ENCODE measurements at regions not wholly inside any gene's neighbourhood (a gene's known extent, or its start where the extent isn't known, plus 50 kb on each side); places are given as distances from the start of the nearest gene placed in this dataset.

- TF ChIP-seq ZBTB11 (CRISPR knock-in tag; IDR thresholded peaks at IDR 0.05), result peak; percentile 68
- no peak for TF ChIP-seq TARDBP (IDR thresholded peaks at IDR 0.05; ENCODE audit: borderline replicate concordance)
- TF ChIP-seq SREBF1 (IDR thresholded peaks at IDR 0.05; ENCODE audit: low read length), result no peak
- no peak for TF ChIP-seq CBX3 (IDR thresholded peaks at IDR 0.05; ENCODE audit: borderline replicate concordance, low read depth)
- no peak for TF ChIP-seq NR2C2 (IDR thresholded peaks at IDR 0.05; ENCODE audit: borderline replicate concordance, control insufficient read depth, insufficient read length, low read depth)
- TF ChIP-seq SPI1 (IDR thresholded peaks at IDR 0.05; ENCODE audit: borderline replicate concordance, insufficient read depth, low read depth, low read length), result peak; percentile 38; the same call in 1 of the 2 replicates
- no peak for TF ChIP-seq ZNF24 (IDR thresholded peaks at IDR 0.05)
- peak; percentile 76 for TF ChIP-seq IKZF1 (conservative IDR thresholded peaks at IDR 0.05)
- no peak for TF ChIP-seq SIX5 (IDR thresholded peaks at IDR 0.05; ENCODE audit: low read depth, low read length, severe bottlenecking)
- peak; percentile 70; the same call in 1 of the 2 replicates for TF ChIP-seq NBN (IDR thresholded peaks at IDR 0.05)
- TF ChIP-seq ZBTB33 (IDR thresholded peaks at IDR 0.05), result no peak
- TF ChIP-seq RB1 (IDR thresholded peaks at IDR 0.05; ENCODE audit: borderline replicate concordance), result no peak
- TF ChIP-seq IRF5 (IDR thresholded peaks at IDR 0.05; ENCODE audit: borderline replicate concordance), result no peak
- TF ChIP-seq BCL3 (IDR thresholded peaks at IDR 0.05; ENCODE audit: borderline replicate concordance, insufficient read depth, low read depth, low read length, poor library complexity, severe bottlenecking), result peak; percentile 77
- no peak; the same call in 1 of the 2 replicates for TF ChIP-seq HCFC1 (IDR thresholded peaks at IDR 0.05; ENCODE audit: low read length)
- TF ChIP-seq ESRRA (IDR thresholded peaks at IDR 0.05; ENCODE audit: low read length), result no peak
- no peak; the same call in 1 of the 2 replicates for TF ChIP-seq NR2F1 (conservative IDR thresholded peaks at IDR 0.05)
- no peak for TF ChIP-seq NR2C1 (IDR thresholded peaks at IDR 0.05)
- no peak; the same call in 1 of the 2 replicates for TF ChIP-seq SMARCA5 (IDR thresholded peaks at IDR 0.05)
- no peak for TF ChIP-seq IRF4 (IDR thresholded peaks at IDR 0.05; ENCODE audit: low read depth, low read length)
- TF ChIP-seq MYB (IDR thresholded peaks at IDR 0.05; ENCODE audit: borderline replicate concordance, low read depth, low read length), result no peak
These were observed 100.9 kb downstream of the NCOR2 start (continued) for GRCh38 chr12:124466216-124467128.

Measured in GM12878 (cell line).